ENCODE measurements at regions not wholly inside any gene's neighbourhood (a gene's known extent, or its start where the extent isn't known, plus 50 kb on each side); places are given as distances from the start of the nearest gene placed in this dataset.
"Not testable (repeated sequence)": the region's sequence is repeated elsewhere in the genome, so short reads cannot be mapped to it uniquely, and the experiment has no call there.

- no peak for DNase-seq
Observed at GRCh38 chr2:16209799-16210198, 269.4 kb downstream of the MYCN start.

GRCh38 chr2:16208921-16209320, 268.6 kb downstream of the MYCN start:
- DNase-seq: no peak

- DNase-seq: no peak
Observed at GRCh38 chr2:16208241-16208797, 268.0 kb downstream of the MYCN start.

- DNase-seq: no peak
Observed at GRCh38 chr2:16207611-16208010, 267.3 kb downstream of the MYCN start.

DNA sequence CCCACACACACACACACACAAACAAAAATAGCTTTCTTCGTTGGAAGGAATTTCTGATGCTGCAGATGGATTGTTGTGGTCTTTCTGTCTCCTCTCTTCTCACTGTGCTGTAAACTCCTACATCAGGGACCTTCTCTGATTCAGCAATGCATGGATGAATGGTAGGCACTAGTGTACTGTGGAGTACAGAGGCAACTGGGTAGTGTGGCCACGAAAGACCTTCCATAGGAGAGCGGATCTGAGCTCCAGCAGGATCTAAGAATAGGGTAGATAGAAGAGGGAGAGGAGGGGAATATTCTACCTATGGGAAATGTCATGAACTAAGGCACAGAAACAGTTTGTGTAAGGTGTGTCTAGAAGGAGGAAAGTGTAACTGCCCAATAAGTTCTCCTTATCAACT, 266.8 kb downstream of the MYCN start:
- no peak for DNase-seq

DNA sequence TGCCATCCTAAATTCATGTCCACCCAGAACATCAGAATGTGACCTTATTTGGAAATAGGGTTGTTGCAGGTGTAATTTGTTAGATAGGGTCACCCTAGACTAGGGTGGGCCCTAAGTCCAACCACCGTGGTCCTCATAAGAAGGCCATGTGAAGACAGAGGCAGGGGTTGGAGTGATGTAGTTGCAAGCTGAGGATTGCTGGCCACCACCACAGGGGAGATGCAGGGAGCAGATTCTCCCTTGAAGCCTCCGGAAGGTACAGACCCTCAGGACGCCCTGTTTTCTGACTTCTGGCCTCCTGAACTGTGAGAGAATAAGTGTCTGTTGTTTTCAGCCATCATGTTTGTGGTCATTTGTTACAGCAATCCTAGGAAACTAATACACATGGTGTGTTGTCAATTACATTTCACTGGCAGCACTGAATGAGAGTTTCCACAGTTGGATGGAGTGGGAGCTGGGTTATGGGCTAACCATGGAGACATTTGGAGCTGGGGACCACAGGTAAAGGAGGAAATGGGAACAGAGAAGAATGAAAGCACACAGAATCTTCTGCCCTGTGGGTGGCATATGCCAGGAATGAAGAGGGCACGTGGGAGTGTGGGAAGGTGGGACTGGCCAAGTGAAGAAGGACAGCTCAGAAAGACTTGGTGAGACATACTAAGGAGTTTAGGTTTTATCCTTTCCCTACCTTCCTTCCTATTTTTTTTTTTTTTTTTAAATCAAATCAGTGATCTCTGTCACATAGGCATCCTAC, 266.0 kb downstream of the MYCN start:
- no peak for DNase-seq

DNA sequence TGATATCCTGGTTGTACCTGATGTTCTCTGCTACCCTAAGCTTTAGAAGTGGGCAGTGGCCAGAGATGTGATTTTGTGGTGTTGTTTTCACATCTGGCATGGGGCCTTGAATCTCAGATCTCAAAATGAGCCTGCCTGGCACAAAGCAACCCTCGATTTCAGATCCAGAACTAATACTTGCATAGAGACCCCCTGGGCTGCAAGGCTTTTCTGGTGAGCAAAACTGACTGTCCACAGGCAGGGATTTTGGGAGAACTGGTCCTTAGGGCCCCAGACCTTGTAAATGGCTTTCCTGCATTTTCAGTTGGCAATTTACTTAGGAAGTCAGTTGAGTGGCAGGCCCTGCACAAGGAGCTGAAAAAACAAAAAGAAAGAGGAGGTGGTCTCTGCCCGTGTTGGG, 265.3 kb downstream of the MYCN start:
- DNase-seq: no peak

DNA sequence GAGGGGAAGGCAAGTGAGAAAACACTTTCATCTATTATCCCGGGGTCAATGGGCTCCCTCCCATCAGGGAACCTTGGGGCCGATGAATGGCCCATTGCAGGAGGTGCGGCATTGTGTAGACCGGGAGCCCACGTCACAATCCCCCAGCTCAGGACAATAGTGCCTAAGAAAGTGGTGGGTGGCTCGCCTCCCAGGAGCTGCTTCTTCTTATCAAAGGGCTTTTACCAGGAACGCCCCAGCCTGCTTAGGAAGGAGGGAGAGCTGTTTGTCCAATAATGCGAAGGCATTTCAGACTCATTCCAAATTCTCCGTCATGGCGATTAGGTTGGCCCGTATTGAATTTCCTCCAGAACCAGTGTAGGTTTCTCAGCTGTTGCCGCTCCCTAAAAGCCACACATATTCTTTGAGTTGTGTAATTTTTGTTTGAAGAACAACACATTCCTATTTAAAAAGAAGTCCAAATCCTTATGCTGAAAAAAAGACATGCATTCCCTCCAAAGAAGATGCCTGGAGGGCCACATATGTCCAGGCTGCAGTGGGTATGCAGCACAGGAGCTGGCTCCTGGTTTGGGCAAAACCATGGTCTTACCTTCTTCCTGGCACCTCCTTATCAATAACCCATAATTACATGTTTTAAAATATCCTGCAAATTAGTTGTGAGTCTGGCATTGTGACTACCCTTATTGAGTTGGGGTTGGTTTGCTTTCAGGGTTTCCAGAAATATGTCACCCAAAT, 264.7 kb downstream of the MYCN start:
- DNase-seq: no peak

DNA sequence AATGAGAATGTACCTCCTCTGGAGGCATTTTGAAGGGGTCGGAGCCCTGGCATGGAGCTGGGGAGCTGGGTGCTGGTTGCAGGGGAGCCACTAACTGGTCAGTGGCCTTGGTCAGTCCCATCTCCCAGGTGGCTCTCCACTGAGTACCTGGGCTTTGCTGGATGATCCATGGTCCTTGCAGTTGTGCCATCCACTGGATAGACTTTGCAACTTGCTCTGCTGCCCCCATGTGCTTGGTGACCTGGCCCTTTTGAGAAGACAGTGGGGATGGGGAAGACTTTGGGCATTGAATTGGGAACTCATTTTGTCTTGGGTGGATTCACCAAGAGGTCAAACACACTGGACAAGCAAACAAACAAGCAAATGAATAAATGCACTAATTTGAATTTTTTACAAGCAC, 263.9 kb downstream of the MYCN start:
- DNase-seq: no peak

DNA sequence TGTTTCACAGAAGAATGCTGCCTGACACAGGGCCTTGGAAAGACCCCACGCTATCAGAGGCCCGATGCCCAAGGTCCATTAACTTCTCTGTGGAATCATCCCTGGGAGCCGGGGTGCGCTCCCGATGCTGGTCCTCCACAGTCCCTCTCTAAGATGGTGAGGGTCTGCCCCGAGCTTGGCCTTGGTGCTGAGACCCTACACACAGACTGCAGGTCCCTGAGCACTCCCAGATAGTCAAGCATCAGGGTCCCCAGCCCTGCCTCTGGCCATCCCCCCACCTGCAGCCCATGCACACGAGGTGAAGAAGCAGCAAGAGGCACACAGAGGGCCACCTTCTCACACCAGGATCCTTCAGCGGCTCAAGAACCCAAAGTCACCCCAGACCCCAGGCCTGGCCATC, 263.3 kb downstream of the MYCN start:
- DNase-seq: no peak

GRCh38 chr2:16203069-16203468, 262.7 kb downstream of the MYCN start:
- DNase-seq: no peak

DNA sequence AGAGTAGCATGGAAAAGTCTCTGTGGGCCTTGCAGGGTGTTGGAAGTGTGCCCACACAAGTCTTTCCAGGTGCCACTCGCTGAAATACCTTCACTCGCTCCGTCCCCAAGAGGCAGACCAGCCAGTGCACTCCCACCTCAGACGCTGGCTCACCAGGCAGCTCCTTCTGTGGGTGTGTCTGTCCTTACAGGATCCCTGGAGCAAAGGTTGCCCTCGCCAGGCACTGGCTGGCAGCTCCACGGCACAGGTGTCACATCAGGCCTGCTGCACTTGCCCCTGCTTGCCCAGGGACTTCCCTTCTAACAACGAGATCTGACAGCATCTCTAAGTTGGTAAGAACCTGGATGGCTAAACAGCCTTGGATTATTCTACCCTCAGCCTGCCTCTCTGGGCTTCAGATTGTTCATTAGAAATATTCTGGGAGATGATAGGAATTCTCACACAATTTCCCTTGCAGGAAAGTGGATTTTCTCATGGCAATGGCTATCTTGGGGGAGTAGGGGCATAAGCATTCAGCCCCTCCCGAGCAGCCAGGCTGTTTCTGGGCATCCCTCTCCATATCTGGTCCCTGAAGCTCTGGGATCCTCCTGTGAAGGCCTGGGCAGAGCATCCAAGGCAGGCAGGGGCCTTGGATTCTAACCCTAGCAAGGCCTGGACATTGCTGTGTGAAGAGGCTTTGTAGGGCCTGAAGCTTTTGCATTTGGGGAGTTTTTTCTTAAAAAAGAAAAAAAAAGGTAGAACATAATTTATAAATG, 262.1 kb downstream of the MYCN start:
- no peak for DNase-seq

DNA sequence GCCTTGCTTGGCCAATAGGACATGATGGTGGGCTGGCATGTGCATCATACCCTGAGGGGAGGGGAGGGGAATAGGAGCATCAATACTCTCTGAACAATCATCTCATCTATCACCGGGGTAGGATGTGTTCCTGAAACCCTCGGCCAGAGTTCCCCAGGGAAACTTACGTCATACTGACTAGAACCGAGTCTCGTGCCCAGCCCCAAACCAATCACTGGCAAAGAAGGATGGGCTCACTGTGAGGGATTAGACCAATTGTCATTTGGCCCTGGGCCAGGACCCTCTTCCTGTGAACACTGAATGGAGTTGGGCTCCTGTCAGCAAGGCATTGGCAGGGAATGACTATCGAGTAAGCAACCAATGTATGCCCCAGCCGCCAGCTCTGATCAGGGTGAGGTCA, 261.5 kb downstream of the MYCN start:
- no peak for DNase-seq

DNA sequence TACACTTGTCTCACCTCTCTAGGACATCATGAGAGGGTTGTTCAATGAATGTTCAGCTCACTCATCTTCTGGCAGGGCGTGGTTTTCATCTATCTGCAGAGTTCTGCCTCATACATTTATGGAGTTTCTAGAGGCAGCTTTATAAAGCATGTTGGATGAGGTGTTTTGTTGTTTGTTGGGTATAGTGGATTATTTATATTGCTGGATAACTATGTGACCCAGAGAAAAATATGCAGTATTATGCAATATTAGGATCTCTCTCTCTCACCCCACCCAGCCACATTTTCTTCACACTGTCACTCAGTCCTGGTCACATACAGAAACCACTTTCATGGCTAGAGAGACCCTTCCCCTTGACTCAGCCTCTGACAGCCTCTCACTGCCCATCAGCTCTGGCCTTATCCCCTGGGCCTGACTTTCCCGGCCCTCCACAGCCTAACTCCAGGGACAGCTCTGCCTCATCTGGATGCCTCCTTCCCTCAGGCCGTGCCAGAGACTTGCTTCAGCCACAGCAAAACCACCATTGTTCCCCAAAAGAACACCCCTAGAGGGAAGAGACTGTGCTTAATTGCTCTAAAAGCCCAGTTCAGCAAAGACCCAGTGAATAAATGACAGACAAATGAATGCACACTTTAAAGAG, 260.3 kb downstream of the MYCN start:
- no peak for DNase-seq

- DNase-seq: no peak
Observed at GRCh38 chr2:16199882-16200553, 259.7 kb downstream of the MYCN start.

GRCh38 chr2:16199241-16199640, 258.9 kb downstream of the MYCN start:
- not testable (repeated sequence) for DNase-seq

DNA sequence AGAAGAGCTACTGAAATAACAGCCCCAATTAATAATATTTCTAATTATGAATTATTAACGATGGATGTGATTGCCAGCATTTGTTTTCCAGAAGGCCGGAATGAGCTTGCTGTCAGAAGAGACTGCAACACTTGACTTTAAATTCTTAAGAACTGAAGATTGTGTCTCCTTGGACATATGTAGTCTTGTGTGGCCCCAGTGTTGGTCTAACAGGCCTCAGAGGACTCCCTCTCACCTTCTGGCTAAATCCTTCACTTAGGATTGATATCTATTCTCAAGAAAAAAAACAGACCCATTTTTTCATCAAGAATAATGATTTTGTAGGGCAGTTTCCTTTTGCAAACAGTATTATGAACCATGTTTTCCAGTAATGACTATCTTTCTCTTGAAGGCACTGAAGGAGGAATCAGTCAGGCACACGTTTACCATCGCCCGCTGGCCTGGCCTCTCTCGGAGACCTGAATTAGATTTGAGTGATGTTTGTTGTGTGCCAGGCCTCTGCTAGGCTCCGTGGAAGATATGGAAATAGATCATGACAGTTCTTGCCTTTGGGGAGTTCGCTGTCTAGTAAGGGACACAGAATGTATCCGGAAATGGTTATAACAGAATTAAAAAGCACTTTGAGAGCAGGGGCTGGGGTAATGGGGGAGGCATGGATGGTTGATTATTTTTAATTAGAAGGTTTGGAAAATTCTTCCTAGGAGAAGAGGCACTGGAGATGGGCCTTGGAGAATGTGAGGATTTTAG, 258.0 kb downstream of the MYCN start:
- no peak for DNase-seq

DNA sequence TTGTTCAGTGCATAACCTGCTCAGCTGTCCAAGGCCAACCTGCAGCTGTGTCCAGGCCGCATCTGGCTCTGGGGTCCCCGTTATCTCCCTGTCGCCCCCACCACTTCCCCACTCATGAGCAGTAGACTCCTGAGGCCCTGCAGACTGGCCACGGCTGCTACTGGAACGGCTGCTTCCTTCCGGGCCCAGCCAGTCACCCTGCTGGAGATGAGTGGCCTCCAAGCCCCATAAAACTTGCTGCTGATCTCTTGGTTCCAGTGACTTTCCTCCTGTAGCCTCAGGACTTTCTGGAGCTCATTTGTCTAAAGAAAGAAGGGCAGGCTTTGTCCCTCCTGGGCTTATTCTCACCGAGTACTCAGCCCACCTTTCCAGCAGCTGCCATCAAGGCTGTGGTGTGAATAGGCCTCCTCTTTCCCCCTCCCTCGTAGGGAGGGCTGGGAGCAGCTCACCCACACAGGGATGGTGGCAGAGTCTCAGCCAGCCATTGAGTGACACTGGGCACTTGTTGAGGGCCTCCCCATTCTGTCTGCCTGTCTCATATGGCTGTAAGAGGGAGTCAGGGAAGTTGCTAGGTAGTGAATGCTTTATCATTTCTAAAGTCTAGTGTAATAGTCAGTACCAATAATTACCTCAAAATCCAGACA, 257.3 kb downstream of the MYCN start:
- no peak for DNase-seq

DNA sequence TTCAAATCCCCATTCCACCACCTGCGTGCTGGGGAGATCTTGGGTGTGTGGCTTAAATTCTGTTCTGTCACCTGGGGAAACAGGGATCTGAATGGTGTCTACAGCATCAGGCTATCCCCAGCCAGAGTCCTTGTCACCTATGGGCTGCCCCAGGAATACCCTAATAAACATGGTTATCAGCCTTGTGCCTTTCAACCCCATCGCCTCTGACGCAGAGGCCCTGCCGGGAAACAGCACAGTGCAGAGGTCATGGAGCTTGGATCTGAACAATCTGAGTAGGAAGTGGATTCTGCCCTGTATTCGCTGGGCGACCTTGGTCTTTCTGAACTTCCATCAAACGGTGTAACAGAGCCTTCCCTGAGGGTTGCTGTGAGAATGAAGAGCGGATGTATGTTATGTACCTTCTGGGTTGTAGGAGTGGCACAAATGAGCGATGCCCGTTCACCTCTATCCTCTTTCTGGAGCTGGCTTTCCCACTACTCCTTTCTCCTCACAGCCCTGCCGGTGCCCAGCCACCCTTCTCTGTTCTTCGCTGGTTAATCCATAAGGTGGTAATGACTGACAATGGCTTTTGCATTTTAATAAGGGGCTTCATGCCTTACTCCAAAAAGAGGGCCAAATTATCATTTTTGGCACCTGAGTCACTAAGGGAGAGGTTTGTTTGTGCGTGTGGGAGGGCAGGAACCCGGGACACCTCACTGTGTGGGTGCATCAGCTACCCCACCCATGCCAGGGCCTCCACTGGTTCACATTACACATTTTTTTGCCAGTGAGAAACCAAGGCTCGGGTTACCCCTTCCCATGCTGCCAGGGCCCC, 256.5 kb downstream of the MYCN start:
- no peak for DNase-seq

DNA sequence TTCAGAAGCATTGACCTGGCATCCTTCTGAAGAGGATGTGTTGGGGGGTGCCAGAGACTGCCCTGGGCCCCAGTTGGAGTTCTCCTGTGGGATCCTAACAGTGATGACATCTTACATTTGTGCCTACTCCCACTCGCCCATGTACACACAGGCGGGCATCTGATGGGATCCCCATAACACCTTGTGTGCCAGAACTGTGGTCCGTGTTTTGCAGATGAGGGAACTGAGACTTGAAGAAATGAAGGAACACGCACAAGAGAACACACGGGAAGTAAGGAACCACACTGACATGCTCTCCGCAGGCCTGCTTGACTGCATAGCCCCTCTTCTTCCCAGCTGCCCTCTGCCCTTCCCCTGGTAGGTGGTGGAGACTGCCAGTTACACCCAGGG, 255.3 kb downstream of the MYCN start:
- DNase-seq: no peak

Measured in stimulated activated CD4-positive, alpha-beta T cell treated with anti-CD3 and anti-CD28 coated beads, Interleukin-2, amount 100 ng/mL, for 24 hours (primary cell).